ENCODE measurements at regions not wholly inside any gene's neighbourhood (a gene's known extent, or its start where the extent isn't known, plus 50 kb on each side); places are given as distances from the start of the nearest gene placed in this dataset.

GRCh38 chr5:2631758-2632157 is 119.7 kb downstream of the IRX2 start (continued):
- TF ChIP-seq, protein P1, sequence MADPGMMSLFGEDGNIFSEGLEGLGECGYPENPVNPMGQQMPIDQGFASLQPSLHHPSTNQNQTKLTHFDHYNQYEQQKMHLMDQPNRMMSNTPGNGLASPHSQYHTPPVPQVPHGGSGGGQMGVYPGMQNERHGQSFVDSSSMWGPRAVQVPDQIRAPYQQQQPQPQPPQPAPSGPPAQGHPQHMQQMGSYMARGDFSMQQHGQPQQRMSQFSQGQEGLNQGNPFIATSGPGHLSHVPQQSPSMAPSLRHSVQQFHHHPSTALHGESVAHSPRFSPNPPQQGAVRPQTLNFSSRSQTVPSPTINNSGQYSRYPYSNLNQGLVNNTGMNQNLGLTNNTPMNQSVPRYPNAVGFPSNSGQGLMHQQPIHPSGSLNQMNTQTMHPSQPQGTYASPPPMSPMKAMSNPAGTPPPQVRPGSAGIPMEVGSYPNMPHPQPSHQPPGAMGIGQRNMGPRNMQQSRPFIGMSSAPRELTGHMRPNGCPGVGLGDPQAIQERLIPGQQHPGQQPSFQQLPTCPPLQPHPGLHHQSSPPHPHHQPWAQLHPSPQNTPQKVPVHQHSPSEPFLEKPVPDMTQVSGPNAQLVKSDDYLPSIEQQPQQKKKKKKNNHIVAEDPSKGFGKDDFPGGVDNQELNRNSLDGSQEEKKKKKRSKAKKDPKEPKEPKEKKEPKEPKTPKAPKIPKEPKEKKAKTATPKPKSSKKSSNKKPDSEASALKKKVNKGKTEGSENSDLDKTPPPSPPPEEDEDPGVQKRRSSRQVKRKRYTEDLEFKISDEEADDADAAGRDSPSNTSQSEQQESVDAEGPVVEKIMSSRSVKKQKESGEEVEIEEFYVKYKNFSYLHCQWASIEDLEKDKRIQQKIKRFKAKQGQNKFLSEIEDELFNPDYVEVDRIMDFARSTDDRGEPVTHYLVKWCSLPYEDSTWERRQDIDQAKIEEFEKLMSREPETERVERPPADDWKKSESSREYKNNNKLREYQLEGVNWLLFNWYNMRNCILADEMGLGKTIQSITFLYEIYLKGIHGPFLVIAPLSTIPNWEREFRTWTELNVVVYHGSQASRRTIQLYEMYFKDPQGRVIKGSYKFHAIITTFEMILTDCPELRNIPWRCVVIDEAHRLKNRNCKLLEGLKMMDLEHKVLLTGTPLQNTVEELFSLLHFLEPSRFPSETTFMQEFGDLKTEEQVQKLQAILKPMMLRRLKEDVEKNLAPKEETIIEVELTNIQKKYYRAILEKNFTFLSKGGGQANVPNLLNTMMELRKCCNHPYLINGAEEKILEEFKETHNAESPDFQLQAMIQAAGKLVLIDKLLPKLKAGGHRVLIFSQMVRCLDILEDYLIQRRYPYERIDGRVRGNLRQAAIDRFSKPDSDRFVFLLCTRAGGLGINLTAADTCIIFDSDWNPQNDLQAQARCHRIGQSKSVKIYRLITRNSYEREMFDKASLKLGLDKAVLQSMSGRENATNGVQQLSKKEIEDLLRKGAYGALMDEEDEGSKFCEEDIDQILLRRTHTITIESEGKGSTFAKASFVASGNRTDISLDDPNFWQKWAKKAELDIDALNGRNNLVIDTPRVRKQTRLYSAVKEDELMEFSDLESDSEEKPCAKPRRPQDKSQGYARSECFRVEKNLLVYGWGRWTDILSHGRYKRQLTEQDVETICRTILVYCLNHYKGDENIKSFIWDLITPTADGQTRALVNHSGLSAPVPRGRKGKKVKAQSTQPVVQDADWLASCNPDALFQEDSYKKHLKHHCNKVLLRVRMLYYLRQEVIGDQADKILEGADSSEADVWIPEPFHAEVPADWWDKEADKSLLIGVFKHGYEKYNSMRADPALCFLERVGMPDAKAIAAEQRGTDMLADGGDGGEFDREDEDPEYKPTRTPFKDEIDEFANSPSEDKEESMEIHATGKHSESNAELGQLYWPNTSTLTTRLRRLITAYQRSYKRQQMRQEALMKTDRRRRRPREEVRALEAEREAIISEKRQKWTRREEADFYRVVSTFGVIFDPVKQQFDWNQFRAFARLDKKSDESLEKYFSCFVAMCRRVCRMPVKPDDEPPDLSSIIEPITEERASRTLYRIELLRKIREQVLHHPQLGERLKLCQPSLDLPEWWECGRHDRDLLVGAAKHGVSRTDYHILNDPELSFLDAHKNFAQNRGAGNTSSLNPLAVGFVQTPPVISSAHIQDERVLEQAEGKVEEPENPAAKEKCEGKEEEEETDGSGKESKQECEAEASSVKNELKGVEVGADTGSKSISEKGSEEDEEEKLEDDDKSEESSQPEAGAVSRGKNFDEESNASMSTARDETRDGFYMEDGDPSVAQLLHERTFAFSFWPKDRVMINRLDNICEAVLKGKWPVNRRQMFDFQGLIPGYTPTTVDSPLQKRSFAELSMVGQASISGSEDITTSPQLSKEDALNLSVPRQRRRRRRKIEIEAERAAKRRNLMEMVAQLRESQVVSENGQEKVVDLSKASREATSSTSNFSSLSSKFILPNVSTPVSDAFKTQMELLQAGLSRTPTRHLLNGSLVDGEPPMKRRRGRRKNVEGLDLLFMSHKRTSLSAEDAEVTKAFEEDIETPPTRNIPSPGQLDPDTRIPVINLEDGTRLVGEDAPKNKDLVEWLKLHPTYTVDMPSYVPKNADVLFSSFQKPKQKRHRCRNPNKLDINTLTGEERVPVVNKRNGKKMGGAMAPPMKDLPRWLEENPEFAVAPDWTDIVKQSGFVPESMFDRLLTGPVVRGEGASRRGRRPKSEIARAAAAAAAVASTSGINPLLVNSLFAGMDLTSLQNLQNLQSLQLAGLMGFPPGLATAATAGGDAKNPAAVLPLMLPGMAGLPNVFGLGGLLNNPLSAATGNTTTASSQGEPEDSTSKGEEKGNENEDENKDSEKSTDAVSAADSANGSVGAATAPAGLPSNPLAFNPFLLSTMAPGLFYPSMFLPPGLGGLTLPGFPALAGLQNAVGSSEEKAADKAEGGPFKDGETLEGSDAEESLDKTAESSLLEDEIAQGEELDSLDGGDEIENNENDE (IDR thresholded peaks at IDR 0.05; ENCODE audit: insufficient replicate concordance, low read length) = no peak
- TF ChIP-seq BCL11A (IDR thresholded peaks at IDR 0.05; ENCODE audit: low read depth in 2 of 2, low read length in 2 of 2) (no peak), RBBP5 (IDR thresholded peaks at IDR 0.05; ENCODE audit: borderline replicate concordance, low read depth, low read length) (no peak), EZH2 (IDR thresholded peaks at IDR 0.05; ENCODE audit: low read depth, low read length, severe bottlenecking) (no peak), HDAC6 (IDR thresholded peaks at IDR 0.05; ENCODE audit: low read depth, low read length) (no peak), USF2 (IDR thresholded peaks at IDR 0.05; ENCODE audit: low read length) (no peak), ZNF274 (IDR thresholded peaks at IDR 0.05; ENCODE audit: borderline replicate concordance, extremely low read depth, low read length) (no peak), CEBPB (IDR thresholded peaks at IDR 0.05; ENCODE audit: low read depth, low read length) (no peak), SRF (IDR thresholded peaks at IDR 0.05; ENCODE audit: low read depth, low read length) (no peak)

Measured in H1 (cell line).